GM12878 (cell line): ENCODE measurements at regions not wholly inside any gene's neighbourhood (a gene's known extent, or its start where the extent isn't known, plus 50 kb on each side); places are given as distances from the start of the nearest gene placed in this dataset.

Experiments used
- ATAC-seq: fragments of 200-7000 bp; cut with Tn5 transposase; 3 replicates; pipeline ENCODE4 v1.9.1; 2020; ENCODE audit warnings: mild to moderate bottlenecking, moderate library complexity
- BruUV-seq: library from RNA; stranded (reverse); fragments of 400-500 nt; replicated peaks from 2 replicates; lab custom pipeline; 2021; lab: Mats Ljungman, UMichigan
- CTCF ChIA-PET: fragments of 300-600 bp; sonication (Branson Sonifier 250); formaldehyde crosslinking; extraction: SDS; loops from one replicate; lab custom pipeline; 2021; ENCODE audit warnings: inconsistent platforms; lab: Yijun Ruan, JAX
- POLR2A ChIA-PET: fragments of 350-600 bp; formaldehyde crosslinking; extraction: SDS; loops from one replicate; lab custom pipeline; 2021; ENCODE audit warnings: inconsistent platforms; lab: Charles Lee
- RAD21 ChIA-PET: fragments of 300-600 bp; sonication (Branson Sonifier 250); formaldehyde crosslinking; loops from one replicate; lab custom pipeline; 2023; ENCODE audit warnings: antibody characterized with exemption; ENCODE audit not compliant: unreplicated experiment; lab: Charles Lee
- SMC1A ChIA-PET: fragments of 300-600 bp; sonication (Branson Sonifier 250); formaldehyde crosslinking; loops from one replicate; lab custom pipeline; 2023; ENCODE audit not compliant: unreplicated experiment, uncharacterized antibody; lab: Charles Lee
- DNase-seq: peaks from one replicate; pipeline ENCODE4 v3.0.0-alpha.2; 2011; ENCODE audit warnings: low read depth, low spot score
- FAIRE-seq: peaks from 3 replicates; lab custom pipeline; 2011; peaks lifted over from hg19 to GRCh38; lab: Jason Lieb, UNC
- H2AFZ ChIP-seq: 2 replicates; pipeline ENCODE4 v1.6.0; 2011; ENCODE audit warnings: low read depth, low read length, control low read depth; ENCODE audit not compliant: control insufficient read depth
- H3K27ac ChIP-seq: 2 replicates; pipeline ENCODE4 v1.5.1; 2011; ENCODE audit warnings: control low read depth; ENCODE audit not compliant: control insufficient read depth, insufficient read depth
- H3K27me3 ChIP-seq, 2 experiments: replicated peaks in 1 of 2; 2 replicates each; pipeline versions ENCODE4 v1.6.0 to v1.6.1; 2011; ENCODE audit warnings: low read length in 1 of 2; ENCODE audit not compliant: control insufficient read depth in 2 of 2, insufficient read depth in 2 of 2
- H3K36me3 ChIP-seq, 2 experiments: 2 replicates each; pipeline ENCODE4 v1.5.1; 2011; ENCODE audit warnings: low read length in 1 of 2; ENCODE audit not compliant: control insufficient read depth in 2 of 2, insufficient read depth in 2 of 2
- H3K4me1 ChIP-seq: 2 replicates; pipeline ENCODE4 v1.6.1; 2011; ENCODE audit warnings: mild to moderate bottlenecking, low read length, moderate library complexity, mixed read lengths; ENCODE audit not compliant: control insufficient read depth, insufficient read depth
- H3K4me2 ChIP-seq: 2 replicates; pipeline ENCODE4 v1.6.0; 2011; ENCODE audit warnings: control low read depth; ENCODE audit not compliant: control insufficient read depth, insufficient read depth
- H3K4me3 ChIP-seq: fragments of 200-600 bp; sonication (generic); 2 replicates; pipeline ENCODE4 v1.5.1; 2016
- H3K79me2 ChIP-seq: 2 replicates; pipeline ENCODE4 v1.6.0; 2011; ENCODE audit warnings: low read length; ENCODE audit not compliant: control insufficient read depth, insufficient read depth
- H3K9ac ChIP-seq: 2 replicates; pipeline ENCODE4 v1.8.0; 2011; ENCODE audit warnings: low read length, control low read depth, mixed read lengths; ENCODE audit not compliant: control insufficient read depth, insufficient read depth
- H3K9me3 ChIP-seq: replicated peaks from 3 replicates; pipeline ENCODE4 v1.5.1; 2011; ENCODE audit warnings: mild to moderate bottlenecking, low read length; ENCODE audit not compliant: control insufficient read depth, insufficient read depth
- H4K20me1 ChIP-seq: 2 replicates; pipeline ENCODE4 v1.6.0; 2011; ENCODE audit not compliant: control insufficient read depth, insufficient read depth
- BCL3 ChIP-seq: IDR thresholded peaks from 2 replicates; pipeline ENCODE4 v1.6.1; 2011; ENCODE audit warnings: borderline replicate concordance, low read depth, mild to moderate bottlenecking, moderate library complexity, low read length; ENCODE audit not compliant: insufficient read depth, poor library complexity, severe bottlenecking
- CHD1 ChIP-seq: IDR thresholded peaks from 2 replicates; pipeline ENCODE4 v1.6.1; 2012; ENCODE audit warnings: low read depth, low read length, improper control_type of control experiment
- EED ChIP-seq: sonication (generic); IDR thresholded peaks from 2 replicates; pipeline ENCODE4 v1.6.1; 2016; ENCODE audit warnings: antibody characterized with exemption, low read depth
- HDGF ChIP-seq: fragments of 450-650 bp; IDR thresholded peaks from 2 replicates; pipeline ENCODE4 v1.6.1; 2016; ENCODE audit warnings: antibody characterized with exemption
- NFYB ChIP-seq: IDR thresholded peaks from 2 replicates; pipeline ENCODE4 v1.6.1; 2011; ENCODE audit warnings: low read depth, mild to moderate bottlenecking, low read length, improper control_type of control experiment, moderate library complexity; ENCODE audit not compliant: insufficient read depth
- PML ChIP-seq: IDR thresholded peaks from 2 replicates; pipeline ENCODE4 v1.6.1; 2012; ENCODE audit warnings: low read length, inconsistent platforms
- RUNX3 ChIP-seq: IDR thresholded peaks from 2 replicates; pipeline ENCODE4 v1.6.1; 2012; ENCODE audit warnings: low read length, inconsistent platforms
- SMAD5 ChIP-seq: IDR thresholded peaks from 2 replicates; pipeline ENCODE4 v1.6.1; 2016; ENCODE audit warnings: antibody characterized with exemption, low read depth
- ZSCAN29 ChIP-seq: fragments of 450-650 bp; IDR thresholded peaks from 2 replicates; pipeline ENCODE4 v1.6.1; 2017; ENCODE audit warnings: mild to moderate bottlenecking, moderate library complexity
- WGBS: methylation state at CpG from one replicate; pipeline ENCODE4 v1.1.6; 2016; ENCODE audit warnings: low lambda C conversion rate; ENCODE audit not compliant: insufficient replicate concordance, insufficient coverage; ENCODE audit errors: missing lambda C conversion rate; 5-methylcytosine and 5-hydroxymethylcytosine counted together
- in situ Hi-C: fragments of 300-500 bp; cut with MboI; formaldehyde crosslinking; loops from 9 replicates; pipeline ENCODE4 v1.14.3; 2018; ENCODE audit warnings: mixed read lengths
- intact Hi-C: fragments of 100-400 bp; cut with micrococcal nuclease; formaldehyde crosslinking; loops from one replicate; pipeline ENCODE4 v1.14.2; 2022; ENCODE audit not compliant: unreplicated experiment
- TF ChIP-seq, protein P1 (sequence below): fragments of 450-650 bp; IDR thresholded peaks from 2 replicates; pipeline ENCODE4 v1.6.1; 2016; ENCODE audit warnings: mild to moderate bottlenecking, moderate library complexity, borderline replicate concordance

DNA sequence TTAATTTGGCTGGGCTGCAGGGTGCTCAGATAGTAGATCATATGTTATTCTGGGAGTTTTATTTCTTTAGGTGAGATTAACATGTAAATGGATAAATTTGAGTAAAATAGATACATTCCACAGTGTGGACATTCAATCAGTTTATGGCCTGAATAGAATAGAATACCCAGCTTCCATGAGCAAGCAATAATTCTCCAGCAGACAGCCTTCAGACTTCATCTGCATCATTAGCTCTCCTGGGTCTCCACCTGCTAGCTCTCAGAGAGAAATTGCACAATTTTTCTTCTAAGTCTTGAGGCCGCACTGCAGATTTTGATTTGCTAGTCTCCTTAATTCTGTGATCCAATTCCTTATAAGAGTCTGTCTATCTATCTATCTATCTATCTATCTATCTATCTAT, 420.3 kb upstream of the BOD1L1 start:
- TF ChIP-seq, protein P1, sequence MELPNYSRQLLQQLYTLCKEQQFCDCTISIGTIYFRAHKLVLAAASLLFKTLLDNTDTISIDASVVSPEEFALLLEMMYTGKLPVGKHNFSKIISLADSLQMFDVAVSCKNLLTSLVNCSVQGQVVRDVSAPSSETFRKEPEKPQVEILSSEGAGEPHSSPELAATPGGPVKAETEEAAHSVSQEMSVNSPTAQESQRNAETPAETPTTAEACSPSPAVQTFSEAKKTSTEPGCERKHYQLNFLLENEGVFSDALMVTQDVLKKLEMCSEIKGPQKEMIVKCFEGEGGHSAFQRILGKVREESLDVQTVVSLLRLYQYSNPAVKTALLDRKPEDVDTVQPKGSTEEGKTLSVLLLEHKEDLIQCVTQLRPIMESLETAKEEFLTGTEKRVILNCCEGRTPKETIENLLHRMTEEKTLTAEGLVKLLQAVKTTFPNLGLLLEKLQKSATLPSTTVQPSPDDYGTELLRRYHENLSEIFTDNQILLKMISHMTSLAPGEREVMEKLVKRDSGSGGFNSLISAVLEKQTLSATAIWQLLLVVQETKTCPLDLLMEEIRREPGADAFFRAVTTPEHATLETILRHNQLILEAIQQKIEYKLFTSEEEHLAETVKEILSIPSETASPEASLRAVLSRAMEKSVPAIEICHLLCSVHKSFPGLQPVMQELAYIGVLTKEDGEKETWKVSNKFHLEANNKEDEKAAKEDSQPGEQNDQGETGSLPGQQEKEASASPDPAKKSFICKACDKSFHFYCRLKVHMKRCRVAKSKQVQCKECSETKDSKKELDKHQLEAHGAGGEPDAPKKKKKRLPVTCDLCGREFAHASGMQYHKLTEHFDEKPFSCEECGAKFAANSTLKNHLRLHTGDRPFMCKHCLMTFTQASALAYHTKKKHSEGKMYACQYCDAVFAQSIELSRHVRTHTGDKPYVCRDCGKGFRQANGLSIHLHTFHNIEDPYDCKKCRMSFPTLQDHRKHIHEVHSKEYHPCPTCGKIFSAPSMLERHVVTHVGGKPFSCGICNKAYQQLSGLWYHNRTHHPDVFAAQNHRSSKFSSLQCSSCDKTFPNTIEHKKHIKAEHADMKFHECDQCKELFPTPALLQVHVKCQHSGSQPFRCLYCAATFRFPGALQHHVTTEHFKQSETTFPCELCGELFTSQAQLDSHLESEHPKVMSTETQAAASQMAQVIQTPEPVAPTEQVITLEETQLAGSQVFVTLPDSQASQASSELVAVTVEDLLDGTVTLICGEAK = no peak
- TF ChIP-seq NFYB = no peak
- no peak for TF ChIP-seq ZSCAN29
- TF ChIP-seq PML = no peak
- TF ChIP-seq EED = no peak
- no peak for TF ChIP-seq HDGF
- no peak for TF ChIP-seq BCL3
- TF ChIP-seq SMAD5 = no peak
- TF ChIP-seq CHD1 = no peak
- TF ChIP-seq RUNX3 = no peak
- in situ Hi-C loops = no loop called here
- ChIA-PET POLR2A (no interaction called here), SMC1A (no interaction called here), CTCF (no interaction called here), RAD21 (no interaction called here)
- Histone ChIP-seq H3K9ac (no peak overlapping the region), H3K4me2 (no peak overlapping the region), H3K4me3 (no peak overlapping the region), H3K79me2 (no peaks in the 10 kb centered on the region), H4K20me1 (no peaks in the 10 kb centered on the region), H3K27me3 (no peaks in the 10 kb centered on the region), H3K36me3 (no peaks in the 10 kb centered on the region), H3K4me1 (no peaks in the 10 kb centered on the region), H3K27ac (no peak overlapping the region), H2AFZ (no peak overlapping the region), H3K9me3 (no peaks in the 10 kb centered on the region)
- WGBS = 17% methylated on average over 1 of the region's 1 CpG
- BruUV-seq = no TSS peak
- FAIRE-seq (no peak), DNase-seq (no peak), ATAC-seq (no peak)
- intact Hi-C loops = no loop called here
